Transverse colon (tissue), 4 donors: ENCODE measurements at regions not wholly inside any gene's neighbourhood (a gene's known extent, or its start where the extent isn't known, plus 50 kb on each side); places are given as distances from the start of the nearest gene placed in this dataset.

Experiments
- DNase-seq: peaks from one replicate; pipeline ENCODE4 v3.0.0-alpha.2; 2019
- H3K27ac ChIP-seq, 4 donors: fragments of 200-600 bp; sonication (generic); 2 replicates each; pipeline ENCODE4 v1.5.1; 2016 to 2018; ENCODE audit warnings: inconsistent platforms in 4 of 4
- H3K27me3 ChIP-seq: fragments of 200-600 bp; sonication (generic); 2 replicates; pipeline ENCODE4 v1.5.1; 2017; ENCODE audit warnings: inconsistent platforms
- H3K36me3 ChIP-seq, 4 donors: fragments of 200-600 bp; sonication (generic); 2 replicates each; pipeline ENCODE4 v1.5.1; 2017 to 2019; ENCODE audit warnings: inconsistent platforms in 4 of 4
- H3K4me1 ChIP-seq, 4 donors: fragments of 200-600 bp; sonication (generic); 2 replicates each; pipeline ENCODE4 v1.5.1; 2017 to 2020; ENCODE audit warnings: inconsistent platforms in 4 of 4
- H3K4me3 ChIP-seq, 4 donors: fragments of 200-600 bp; sonication (generic); 1 replicate in 1 of 4; 2 replicates in 3 of 4; pipeline versions ENCODE4 v1.5.1 to v1.6.1; 2017 to 2019; ENCODE audit warnings: inconsistent platforms in 4 of 4
- H3K9me3 ChIP-seq, 2 donors: fragments of 200-600 bp; sonication (generic); 2 replicates each; pipeline ENCODE4 v1.5.1; 2017 to 2019; ENCODE audit warnings: inconsistent platforms in 2 of 2
- EP300 ChIP-seq: sonication (generic); formaldehyde crosslinking; IDR thresholded peaks from one replicate; pipeline ENCODE4 v1.6.1; 2017; ENCODE audit warnings: antibody characterized with exemption, low read depth
- POLR2A ChIP-seq: fragments of 450-650 bp; IDR thresholded peaks from one replicate; pipeline ENCODE4 v1.6.1; 2016; ENCODE audit warnings: antibody characterized with exemption, mild to moderate bottlenecking, moderate library complexity
- POLR2AphosphoS5 ChIP-seq, 3 donors: sonication (generic); formaldehyde crosslinking; IDR thresholded peaks; one replicate each; pipeline ENCODE4 v1.6.1; 2016; ENCODE audit warnings: antibody characterized with exemption in 3 of 3
- WGBS, 2 donors: methylation state at CpG; one replicate each; pipeline ENCODE4 v1.1.5; 2018; ENCODE audit warnings: low coverage in 1 of 2; 5-methylcytosine and 5-hydroxymethylcytosine counted together
- in situ Hi-C, 4 donors: fragments of 200-750 bp; cut with MboI; loops; one replicate each; pipeline versions ENCODE4 v1.15.0 to v1.15.1; 2017; ENCODE audit warnings: low sequenced_read_pairs in 3 of 4, low pct_ligation_motif_present in 1 of 4, low pct_unique_long_range_greater_than_20kb in 1 of 4
- intact Hi-C: fragments of 100-400 bp; cut with DNase I; formaldehyde crosslinking; loops from one replicate; pipeline ENCODE4 v1.15.1; 2023; ENCODE audit warnings: low total_unique reads
- TF ChIP-seq, protein P1 (sequence below), 5 experiments: fragments of 200-600 bp in 3 of 5; fragments of 450-650 bp in 2 of 5; sonication (generic) in 3 of 5; IDR thresholded peaks; 1 replicate in 2 of 5; 2 replicates in 3 of 5; pipeline ENCODE4 v1.5.1; 2016 to 2017; ENCODE audit warnings: antibody characterized with exemption in 5 of 5, inconsistent platforms in 3 of 5, mild to moderate bottlenecking in 2 of 5, moderate library complexity in 1 of 5

DNA sequence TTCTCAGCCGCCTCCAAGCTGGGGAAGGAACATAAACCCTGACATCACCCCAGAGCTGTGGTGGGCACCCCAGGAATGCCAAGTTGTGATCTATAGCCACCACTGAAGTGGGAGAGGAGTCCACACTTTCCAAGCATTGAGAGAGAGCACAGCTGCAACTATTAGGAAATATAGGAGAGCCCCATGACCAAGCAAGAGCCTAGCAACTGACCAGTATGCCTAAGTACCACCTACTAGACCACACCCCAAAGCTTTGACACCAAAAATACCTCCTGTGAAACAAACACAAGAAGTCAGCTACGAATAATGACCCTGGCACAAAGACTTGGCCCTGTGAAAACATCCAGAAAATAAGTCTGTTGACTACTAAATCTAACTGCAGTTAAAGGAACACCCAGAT, 804.1 kb upstream of the IGFBP3 start:
- in situ Hi-C loops: no loop called here
- no peak for DNase-seq
- no peaks in the 10 kb centered on the region for H3K4me1 ChIP-seq
- no peaks in the 10 kb centered on the region for H3K9me3 ChIP-seq
- no peak for TF ChIP-seq POLR2A
- TF ChIP-seq EP300: no peak
- TF ChIP-seq POLR2AphosphoS5 (IDR thresholded peaks at IDR 0.05): no peak
- TF ChIP-seq, protein P1, sequence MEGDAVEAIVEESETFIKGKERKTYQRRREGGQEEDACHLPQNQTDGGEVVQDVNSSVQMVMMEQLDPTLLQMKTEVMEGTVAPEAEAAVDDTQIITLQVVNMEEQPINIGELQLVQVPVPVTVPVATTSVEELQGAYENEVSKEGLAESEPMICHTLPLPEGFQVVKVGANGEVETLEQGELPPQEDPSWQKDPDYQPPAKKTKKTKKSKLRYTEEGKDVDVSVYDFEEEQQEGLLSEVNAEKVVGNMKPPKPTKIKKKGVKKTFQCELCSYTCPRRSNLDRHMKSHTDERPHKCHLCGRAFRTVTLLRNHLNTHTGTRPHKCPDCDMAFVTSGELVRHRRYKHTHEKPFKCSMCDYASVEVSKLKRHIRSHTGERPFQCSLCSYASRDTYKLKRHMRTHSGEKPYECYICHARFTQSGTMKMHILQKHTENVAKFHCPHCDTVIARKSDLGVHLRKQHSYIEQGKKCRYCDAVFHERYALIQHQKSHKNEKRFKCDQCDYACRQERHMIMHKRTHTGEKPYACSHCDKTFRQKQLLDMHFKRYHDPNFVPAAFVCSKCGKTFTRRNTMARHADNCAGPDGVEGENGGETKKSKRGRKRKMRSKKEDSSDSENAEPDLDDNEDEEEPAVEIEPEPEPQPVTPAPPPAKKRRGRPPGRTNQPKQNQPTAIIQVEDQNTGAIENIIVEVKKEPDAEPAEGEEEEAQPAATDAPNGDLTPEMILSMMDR (IDR thresholded peaks at IDR 0.05): no peak
- no peak overlapping the region for H3K4me3 ChIP-seq
- 87% methylated on average over 2 of the region's 2 CpGs; no CpG with 5 or more reads in 1 of the 2 donors for WGBS, 2 donors
- no peaks in the 10 kb centered on the region for H3K27me3 ChIP-seq
- intact Hi-C loops: no loop called here
- no peaks in the 10 kb centered on the region for H3K36me3 ChIP-seq
- H3K27ac ChIP-seq: no peak overlapping the region

DNA sequence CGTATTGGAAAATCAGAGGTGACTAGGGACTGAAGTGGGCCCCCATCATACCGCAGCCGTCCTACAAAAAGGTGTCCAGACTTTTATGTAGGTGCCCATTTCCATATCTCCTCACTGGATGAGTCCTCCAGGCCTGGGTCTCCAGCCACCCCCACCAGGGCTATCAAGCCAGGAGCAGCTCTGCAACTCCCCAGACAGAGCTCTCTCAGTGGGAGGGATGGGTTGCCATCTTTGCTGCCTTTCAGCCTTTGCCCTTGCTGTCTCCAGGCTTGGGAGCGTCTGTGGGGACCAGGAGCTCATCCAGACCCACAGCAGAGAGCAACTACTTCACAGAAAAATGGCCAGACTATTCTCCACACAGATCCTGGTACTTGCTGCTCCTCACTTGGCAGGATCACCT, 802.7 kb upstream of the IGFBP3 start:
- H3K27me3 ChIP-seq: no peaks in the 10 kb centered on the region
- TF ChIP-seq POLR2AphosphoS5 (IDR thresholded peaks at IDR 0.05) (no peak), EP300 (no peak), POLR2A (no peak)
- TF ChIP-seq, protein P1 (IDR thresholded peaks at IDR 0.05): no peak
- DNase-seq: no peak
- in situ Hi-C loops (no loop called here), intact Hi-C loops (no loop called here)
- no peaks in the 10 kb centered on the region for H3K4me1 ChIP-seq
- no peaks in the 10 kb centered on the region for H3K36me3 ChIP-seq
- no peaks in the 10 kb centered on the region for H3K9me3 ChIP-seq
- H3K4me3 ChIP-seq: no peak overlapping the region
- H3K27ac ChIP-seq: no peak overlapping the region
- WGBS, 2 donors: 92% methylated on average over 4 of the region's 4 CpGs; no CpG with 5 or more reads in 1 of the 2 donors

DNA sequence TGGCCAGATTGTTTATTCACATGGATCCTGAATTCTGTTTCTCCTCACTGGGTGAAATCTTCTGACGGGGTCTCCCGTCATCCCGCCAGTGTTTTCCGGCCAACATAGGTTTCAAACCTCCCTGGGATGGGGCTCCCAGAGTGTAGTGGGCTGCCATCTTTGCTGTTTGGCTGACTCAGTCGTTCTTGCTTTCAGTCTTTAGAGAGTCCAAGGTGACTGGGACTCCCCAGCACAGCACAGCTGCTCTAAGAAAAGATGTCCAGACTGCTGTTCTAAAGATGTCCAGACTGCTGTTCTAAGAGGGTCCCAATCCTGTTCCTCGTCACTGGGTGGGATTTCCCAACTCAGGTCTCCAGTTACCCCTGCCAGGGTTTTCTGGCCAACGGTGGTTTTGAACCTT, 801.9 kb upstream of the IGFBP3 start:
- Histone ChIP-seq H3K27ac (no peak overlapping the region), H3K36me3 (no peaks in the 10 kb centered on the region), H3K4me3 (no peak overlapping the region), H3K9me3 (no peaks in the 10 kb centered on the region), H3K4me1 (no peaks in the 10 kb centered on the region), H3K27me3 (no peaks in the 10 kb centered on the region)
- intact Hi-C loops: no loop called here
- no peak for TF ChIP-seq POLR2A
- no peak for DNase-seq
- WGBS, 2 donors: 79 to 100% methylated on average over 1 to 6 of the region's 7 CpGs
- in situ Hi-C loops: no loop called here

- in situ Hi-C loops: no loop called here
- intact Hi-C loops: no loop called here
- TF ChIP-seq, protein P1 (IDR thresholded peaks at IDR 0.05): no peak
- TF ChIP-seq POLR2AphosphoS5 (IDR thresholded peaks at IDR 0.05): no peak
- no peak for TF ChIP-seq POLR2A
- TF ChIP-seq EP300: no peak
Measured at GRCh38 chr7:46720761-46721160, 799.7 kb upstream of the IGFBP3 start.

DNA sequence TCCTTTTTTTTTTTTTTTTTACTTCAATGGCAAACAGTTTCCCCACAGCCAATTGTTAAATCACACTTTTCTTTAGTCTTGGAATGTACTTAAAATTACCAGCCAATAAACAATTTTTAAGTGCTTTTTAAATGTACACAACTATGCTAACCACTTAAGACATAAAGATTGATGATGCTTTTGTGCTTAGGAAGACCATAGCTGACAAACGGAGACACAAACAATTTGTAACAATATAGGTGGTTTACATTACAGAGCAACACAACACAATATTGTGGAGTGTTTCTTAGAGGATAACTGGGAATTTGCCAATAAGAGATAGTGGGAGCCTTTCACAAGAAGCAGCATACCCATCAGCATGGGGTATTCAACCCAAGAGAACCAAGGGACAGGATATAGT, 798.5 kb upstream of the IGFBP3 start:
- Histone ChIP-seq H3K27me3 (no peaks in the 10 kb centered on the region), H3K9me3 (no peaks in the 10 kb centered on the region), H3K36me3 (no peaks in the 10 kb centered on the region), H3K27ac (no peak overlapping the region), H3K4me1 (no peaks in the 10 kb centered on the region), H3K4me3 (no peak overlapping the region)
- WGBS, 2 donors: 80 to 81% methylated on average over 1 of the region's 1 CpG
- intact Hi-C loops (no loop called here), in situ Hi-C loops (no loop called here)
- no peak for DNase-seq
- TF ChIP-seq, protein P1 (IDR thresholded peaks at IDR 0.05): no peak
- TF ChIP-seq EP300 (no peak), POLR2A (no peak), POLR2AphosphoS5 (IDR thresholded peaks at IDR 0.05) (no peak)

More at GRCh38 chr7:46720761-46721160, 799.7 kb upstream of the IGFBP3 start:
- Histone ChIP-seq H3K36me3 (no peaks in the 10 kb centered on the region), H3K4me3 (no peak overlapping the region), H3K27me3 (no peaks in the 10 kb centered on the region), H3K9me3 (no peaks in the 10 kb centered on the region), H3K4me1 (no peaks in the 10 kb centered on the region), H3K27ac (no peak overlapping the region)
- WGBS, 2 donors: 82 to 100% methylated on average over 1 to 2 of the region's 2 CpGs
- no peak for DNase-seq
